ENCODE measurements at regions not wholly inside any gene's neighbourhood (a gene's known extent, or its start where the extent isn't known, plus 50 kb on each side); places are given as distances from the start of the nearest gene placed in this dataset.

GRCh38 chr3:154762486-154762885 lies 317.6 kb upstream of the MME start:
- no peak for DNase-seq (ENCODE audit: low spot score)

- no peak for DNase-seq (ENCODE audit: low spot score)
These were observed 320.2 kb upstream of the MME start for GRCh38 chr3:154759966-154760365.

DNA sequence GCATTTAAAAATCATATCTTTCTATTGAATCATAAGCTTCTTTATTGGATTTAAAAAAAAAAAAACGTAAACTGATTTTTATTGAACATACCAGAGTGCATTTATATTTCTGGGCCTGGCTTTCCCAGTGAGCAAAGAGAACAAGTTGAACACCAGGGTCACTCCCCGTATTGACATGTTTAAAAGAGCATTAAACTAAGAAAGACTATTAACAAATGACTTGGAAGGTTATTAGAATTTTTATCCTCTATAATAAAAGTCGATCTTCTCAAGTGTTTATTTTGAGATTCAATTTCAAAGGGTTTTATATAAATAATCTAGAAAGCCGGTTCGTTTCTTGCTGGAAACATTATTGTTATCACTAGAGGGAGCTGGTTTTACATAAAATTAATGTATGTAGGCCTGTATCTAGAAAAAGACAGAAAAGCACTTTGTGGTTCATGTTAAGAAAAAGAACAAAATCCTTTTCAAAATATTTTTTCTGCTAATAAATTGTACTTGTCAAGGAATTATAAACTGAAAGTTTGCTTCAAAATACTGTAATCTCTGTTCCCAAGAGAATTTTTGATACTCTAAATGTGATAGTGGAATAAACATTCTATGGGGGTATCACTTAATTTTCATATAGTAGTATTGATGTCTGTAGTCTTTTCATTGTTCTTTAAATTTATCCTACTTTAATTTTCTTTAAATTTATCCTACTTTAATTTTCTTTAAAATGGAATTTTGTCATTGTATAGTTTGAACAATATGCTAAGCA lies 321.8 kb upstream of the MME start:
- peak; percentile 9 for DNase-seq (ENCODE audit: low spot score)

DNA sequence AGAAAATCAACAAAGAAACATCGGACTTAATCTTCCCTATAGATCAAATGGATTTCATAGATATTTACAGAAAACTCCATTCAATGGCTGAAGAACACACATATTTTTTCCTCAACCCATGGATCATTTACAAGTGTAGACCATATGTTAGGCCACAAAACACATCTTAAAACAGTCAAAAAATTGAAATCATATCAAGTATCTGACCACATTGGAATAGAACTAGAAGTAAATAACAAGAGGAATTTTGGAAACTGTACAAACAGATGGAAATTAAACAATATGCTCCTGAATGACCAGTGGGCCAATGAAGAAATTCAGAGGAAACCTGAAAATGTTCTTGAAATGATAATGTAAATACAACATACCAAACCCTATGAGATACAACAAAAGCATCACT lies 323.1 kb upstream of the GPR149 start:
- DNase-seq (ENCODE audit: low spot score), result no peak

- DNase-seq (ENCODE audit: low spot score), result no peak
These were observed 319.5 kb upstream of the GPR149 start for GRCh38 chr3:154749514-154749913.

GRCh38 chr3:154745929-154746328 lies 315.9 kb upstream of the GPR149 start:
- no peak for DNase-seq (ENCODE audit: low spot score)

GRCh38 chr3:154745122-154745521 lies 315.1 kb upstream of the GPR149 start:
- no peak for DNase-seq (ENCODE audit: low spot score)

DNA sequence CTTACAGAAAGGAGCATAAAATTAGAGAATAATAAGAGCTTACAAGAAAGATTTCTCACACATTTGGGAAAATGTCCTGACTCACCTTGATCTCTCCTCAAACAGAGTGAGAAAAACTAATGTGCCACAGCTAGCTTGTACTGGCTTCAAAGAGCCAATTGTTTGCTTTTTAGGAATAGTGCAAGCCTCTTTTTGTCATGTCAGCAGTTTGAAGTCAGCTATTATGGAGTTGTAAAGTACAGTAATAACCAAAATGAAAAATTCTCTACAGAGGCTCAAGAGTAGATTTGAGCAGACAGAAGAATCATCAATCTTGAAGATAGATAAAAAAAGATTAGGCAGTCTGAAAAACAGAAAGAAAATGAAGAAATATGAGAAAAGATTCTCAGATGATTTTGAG lies 313.4 kb upstream of the GPR149 start:
- DNase-seq (ENCODE audit: low spot score), result no peak

- DNase-seq (ENCODE audit: low spot score), result no peak
These were observed 304.5 kb upstream of the GPR149 start for GRCh38 chr3:154734468-154734867.

DNA sequence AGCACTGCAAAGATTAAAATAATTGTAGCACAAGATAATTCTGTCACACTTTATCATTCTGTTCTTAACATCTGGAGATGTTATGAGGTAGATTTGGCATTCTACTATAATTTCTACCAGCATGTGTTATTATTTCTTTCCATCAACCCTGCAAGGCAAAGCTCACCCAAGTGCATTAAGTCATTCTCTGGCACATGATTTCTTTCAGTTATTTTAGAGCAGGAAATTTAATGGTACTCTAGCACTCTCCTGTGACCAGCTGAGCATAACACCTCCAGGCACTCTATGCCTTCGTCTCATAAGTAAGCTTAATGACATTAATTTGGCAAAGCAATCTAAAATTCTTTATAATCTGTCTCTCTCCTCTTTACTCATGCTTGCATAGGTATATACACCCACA lies 300.2 kb upstream of the GPR149 start:
- DNase-seq (ENCODE audit: low spot score), result no peak

- no peak for DNase-seq (ENCODE audit: low spot score)
These were observed 299.8 kb upstream of the GPR149 start for GRCh38 chr3:154729741-154730140.

GRCh38 chr3:154728285-154728684 lies 298.3 kb upstream of the GPR149 start:
- no peak for DNase-seq (ENCODE audit: low spot score)

- DNase-seq (ENCODE audit: low spot score), result no peak
These were observed 290.9 kb upstream of the GPR149 start for GRCh38 chr3:154720921-154721320.

DNA sequence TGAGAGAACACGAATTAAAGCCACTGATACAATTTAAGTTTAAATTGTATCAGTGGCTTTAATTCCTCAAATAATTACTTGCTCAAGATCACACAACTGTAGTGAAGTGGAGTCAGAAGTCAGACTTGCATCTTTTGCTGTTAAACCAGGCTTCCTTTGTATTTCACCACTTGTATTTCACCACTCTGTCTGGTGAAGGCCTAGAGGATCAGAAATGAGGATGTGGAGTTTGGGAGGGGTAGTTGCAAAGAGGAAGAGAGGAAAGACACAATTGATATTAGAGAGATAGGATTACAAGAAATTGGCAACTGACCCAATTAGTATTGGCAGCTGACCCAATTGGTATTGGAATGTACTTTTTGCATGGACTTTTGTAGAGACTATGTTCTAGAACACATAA lies 288.1 kb upstream of the GPR149 start:
- DNase-seq (ENCODE audit: low spot score), result no peak

- DNase-seq (ENCODE audit: low spot score), result no peak
These were observed 286.2 kb upstream of the GPR149 start for GRCh38 chr3:154716170-154716569.

DNA sequence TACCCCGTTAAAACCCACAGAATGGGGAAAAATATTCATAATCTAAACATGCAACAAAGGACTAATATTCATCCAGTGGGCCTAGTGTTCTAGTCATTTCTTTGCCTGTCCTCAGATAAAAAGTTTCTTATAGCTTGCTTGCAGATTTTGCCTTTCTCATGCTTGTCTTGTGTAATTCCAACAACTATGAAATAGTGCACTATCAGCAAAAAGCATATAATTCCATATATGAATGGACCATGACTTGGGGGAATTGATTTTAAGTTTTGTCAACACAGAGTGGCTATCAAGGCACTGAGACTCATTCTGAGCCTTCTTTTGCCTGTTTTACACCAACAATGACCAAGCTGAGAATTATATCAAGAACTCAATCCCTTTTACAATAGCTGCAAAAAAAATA lies 278.6 kb upstream of the GPR149 start:
- DNase-seq (ENCODE audit: low spot score), result no peak

- no peak for DNase-seq (ENCODE audit: low spot score)
These were observed 271.1 kb upstream of the GPR149 start for GRCh38 chr3:154701055-154701454.

- no peak for DNase-seq (ENCODE audit: low spot score)
These were observed 260.4 kb upstream of the GPR149 start for GRCh38 chr3:154690413-154690812.

- DNase-seq (ENCODE audit: low spot score), result no peak
These were observed 254.4 kb upstream of the GPR149 start for GRCh38 chr3:154684440-154684839.

GRCh38 chr3:154684021-154684420 lies 254.0 kb upstream of the GPR149 start:
- no peak for DNase-seq (ENCODE audit: low spot score)

DNA sequence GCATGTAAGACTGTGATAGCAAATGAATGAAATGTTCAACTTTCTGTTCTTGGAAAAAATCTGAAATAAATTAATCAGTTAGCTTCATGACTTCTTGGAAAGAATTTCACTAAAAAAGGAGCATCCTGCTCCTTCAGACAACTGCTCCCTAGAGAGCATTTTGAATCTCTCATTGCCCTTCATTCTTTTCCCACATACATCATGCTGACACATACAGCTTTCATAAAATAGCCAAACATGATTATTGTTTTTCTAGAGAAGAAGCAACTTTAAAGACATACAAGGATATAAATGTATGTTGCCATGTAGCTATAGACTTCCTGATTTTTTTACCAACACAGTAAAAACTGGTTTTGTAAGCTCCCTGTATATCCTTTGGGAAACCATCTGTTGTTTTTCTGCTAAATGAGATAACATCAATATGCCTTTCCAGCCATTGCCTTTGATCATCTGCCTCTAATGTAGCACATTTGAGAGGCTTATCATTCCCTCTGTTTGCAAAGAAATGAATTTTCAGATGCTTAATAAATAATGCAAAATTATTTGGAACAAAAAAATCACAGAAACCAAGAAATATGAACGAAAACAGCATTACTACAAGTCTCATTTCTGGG lies 248.2 kb upstream of the GPR149 start:
- no peak for DNase-seq (ENCODE audit: low spot score)

GRCh38 chr3:154668835-154669234 lies 238.8 kb upstream of the GPR149 start:
- DNase-seq (ENCODE audit: low spot score), result no peak

- DNase-seq (ENCODE audit: low spot score), result no peak
These were observed 238.2 kb upstream of the GPR149 start for GRCh38 chr3:154668187-154668586.

DNA sequence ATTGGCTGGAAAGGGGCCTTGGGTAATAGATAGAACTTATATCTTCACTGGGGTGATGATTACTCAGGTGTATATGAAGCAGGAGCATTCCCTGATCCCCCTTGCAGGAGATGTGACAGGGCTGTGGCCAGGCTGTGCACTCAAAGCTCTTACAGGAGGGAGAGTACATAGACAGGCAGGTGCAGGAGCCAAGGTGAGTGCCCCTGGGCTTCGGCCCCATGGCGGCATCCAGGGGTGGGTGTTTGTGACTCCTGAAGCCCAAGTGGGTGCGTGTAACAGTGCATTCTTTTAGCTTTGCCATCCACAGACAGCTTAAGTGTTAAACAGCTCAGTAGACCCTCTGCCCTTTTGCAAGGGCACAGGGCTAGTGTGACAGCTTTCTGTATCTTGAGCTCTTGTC lies 236.6 kb upstream of the GPR149 start:
- no peak for DNase-seq (ENCODE audit: low spot score)
